OCI-LY1 (cell line): ENCODE measurements at regions not wholly inside any gene's neighbourhood (a gene's known extent, or its start where the extent isn't known, plus 50 kb on each side); places are given as distances from the start of the nearest gene placed in this dataset.

Experiments
- H2AFZ ChIP-seq: fragments of 200-600 bp; sonication (generic), shearing (Covaris generic); 2 replicates; pipeline ENCODE4 v1.6.0; 2014; ENCODE audit warnings: antibody characterized with exemption, mild to moderate bottlenecking, low read length
- H3F3A ChIP-seq: fragments of 200-600 bp; sonication (generic), shearing (Covaris generic); 2 replicates; pipeline ENCODE4 v1.6.0; 2014; ENCODE audit warnings: mild to moderate bottlenecking, antibody characterized with exemption, low read length, moderate library complexity; ENCODE audit not compliant: insufficient read depth
- H3K27ac ChIP-seq: fragments of 200-600 bp; sonication (generic); 2 replicates; pipeline ENCODE4 v1.5.1; 2014; ENCODE audit warnings: low read length, mixed run types, mild to moderate bottlenecking, low read depth; ENCODE audit not compliant: poor library complexity, severe bottlenecking
- H3K27me3 ChIP-seq: fragments of 200-600 bp; sonication (generic); 2 replicates; pipeline ENCODE4 v1.6.0; 2014; ENCODE audit warnings: antibody characterized with exemption, mild to moderate bottlenecking, low read length, moderate library complexity; ENCODE audit not compliant: insufficient read depth
- H3K36me3 ChIP-seq: fragments of 200-600 bp; sonication (generic); 2 replicates; pipeline ENCODE4 v1.6.1; 2014; ENCODE audit warnings: mild to moderate bottlenecking, antibody characterized with exemption, low read length, moderate library complexity, mixed read lengths; ENCODE audit not compliant: insufficient read depth
- H3K4me1 ChIP-seq: fragments of 200-600 bp; sonication (generic); 2 replicates; pipeline ENCODE4 v1.5.1; 2014; ENCODE audit warnings: mild to moderate bottlenecking, low read length, moderate library complexity; ENCODE audit not compliant: insufficient read depth, severe bottlenecking
- H3K4me2 ChIP-seq: fragments of 200-600 bp; sonication (generic), shearing (Covaris generic); 2 replicates; pipeline ENCODE4 v1.6.1; 2014; ENCODE audit warnings: low read length
- H3K4me3 ChIP-seq: fragments of 200-600 bp; sonication (generic); 2 replicates; pipeline ENCODE4 v1.5.1; 2014; ENCODE audit warnings: low read length, low read depth, mild to moderate bottlenecking, mixed read lengths; ENCODE audit not compliant: poor library complexity, severe bottlenecking
- H3K79me2 ChIP-seq: fragments of 200-600 bp; shearing (Covaris generic); 2 replicates; pipeline ENCODE4 v1.6.1; 2016; ENCODE audit warnings: mixed run types, low read length, mixed read lengths; ENCODE audit not compliant: insufficient read depth
- H3K9ac ChIP-seq: fragments of 200-600 bp; sonication (generic), shearing (Covaris generic); 2 replicates; pipeline ENCODE4 v1.6.1; 2014; ENCODE audit warnings: mild to moderate bottlenecking, low read length, mixed read lengths
- H3K9me2 ChIP-seq: fragments of 200-600 bp; sonication (generic), shearing (Covaris generic); 2 replicates; pipeline ENCODE4 v1.6.1; 2014; ENCODE audit warnings: low read depth, mild to moderate bottlenecking, low read length, mixed read lengths
- H3K9me3 ChIP-seq: fragments of 200-600 bp; shearing (Covaris generic); 2 replicates; pipeline ENCODE4 v1.6.1; 2014; ENCODE audit warnings: low read length, mixed read lengths
- H4K20me1 ChIP-seq: fragments of 200-600 bp; sonication (generic), shearing (Covaris generic); 2 replicates; pipeline ENCODE4 v1.6.0; 2016; ENCODE audit warnings: mild to moderate bottlenecking, low read length; ENCODE audit not compliant: insufficient read depth
- EZH2 ChIP-seq: fragments of 200-600 bp; sonication (generic), shearing (Covaris generic); IDR thresholded peaks from 2 replicates; pipeline ENCODE4 v1.8.0; 2017; ENCODE audit warnings: borderline replicate concordance, mixed run types, mild to moderate bottlenecking, antibody characterized with exemption, low read length, moderate library complexity, mixed read lengths
- TF ChIP-seq, protein P1 (sequence below): fragments of 200-600 bp; sonication (generic), shearing (Covaris generic); IDR thresholded peaks from 2 replicates; pipeline ENCODE4 v1.5.1; 2017; ENCODE audit warnings: mild to moderate bottlenecking, antibody characterized with exemption, low read length, moderate library complexity, mixed read lengths

DNA sequence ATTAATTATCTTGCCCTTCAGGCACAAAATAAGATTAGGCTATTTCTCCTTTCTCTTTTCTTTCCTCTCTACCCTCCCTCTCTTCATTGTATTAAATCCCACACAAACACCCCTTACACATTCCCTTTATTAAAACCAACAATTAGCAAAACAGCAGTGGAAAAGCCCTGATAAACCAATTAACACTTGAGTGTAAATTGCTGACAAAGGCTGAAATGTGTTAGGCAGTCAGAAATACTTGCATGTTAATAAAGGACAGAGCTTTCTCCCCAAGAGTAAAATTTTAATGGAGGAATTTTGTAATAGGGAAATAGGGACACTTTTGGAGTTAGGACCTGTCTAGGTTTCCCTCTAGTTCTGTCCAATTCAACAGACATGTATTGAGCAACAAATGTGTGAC, 370.9 kb downstream of the MRPS30 start:
- H3K36me3 ChIP-seq, result no peaks in the 10 kb centered on the region
- H3K79me2 ChIP-seq, result no peaks in the 10 kb centered on the region
- TF ChIP-seq, protein P1, sequence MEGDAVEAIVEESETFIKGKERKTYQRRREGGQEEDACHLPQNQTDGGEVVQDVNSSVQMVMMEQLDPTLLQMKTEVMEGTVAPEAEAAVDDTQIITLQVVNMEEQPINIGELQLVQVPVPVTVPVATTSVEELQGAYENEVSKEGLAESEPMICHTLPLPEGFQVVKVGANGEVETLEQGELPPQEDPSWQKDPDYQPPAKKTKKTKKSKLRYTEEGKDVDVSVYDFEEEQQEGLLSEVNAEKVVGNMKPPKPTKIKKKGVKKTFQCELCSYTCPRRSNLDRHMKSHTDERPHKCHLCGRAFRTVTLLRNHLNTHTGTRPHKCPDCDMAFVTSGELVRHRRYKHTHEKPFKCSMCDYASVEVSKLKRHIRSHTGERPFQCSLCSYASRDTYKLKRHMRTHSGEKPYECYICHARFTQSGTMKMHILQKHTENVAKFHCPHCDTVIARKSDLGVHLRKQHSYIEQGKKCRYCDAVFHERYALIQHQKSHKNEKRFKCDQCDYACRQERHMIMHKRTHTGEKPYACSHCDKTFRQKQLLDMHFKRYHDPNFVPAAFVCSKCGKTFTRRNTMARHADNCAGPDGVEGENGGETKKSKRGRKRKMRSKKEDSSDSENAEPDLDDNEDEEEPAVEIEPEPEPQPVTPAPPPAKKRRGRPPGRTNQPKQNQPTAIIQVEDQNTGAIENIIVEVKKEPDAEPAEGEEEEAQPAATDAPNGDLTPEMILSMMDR, result no peak
- no peak for TF ChIP-seq EZH2
- no peaks in the 10 kb centered on the region for H3K9me2 ChIP-seq
- H3K4me2 ChIP-seq, result no peak overlapping the region
- no peak overlapping the region for H3K9ac ChIP-seq
- no peak overlapping the region for H2AFZ ChIP-seq
- H3K9me3 ChIP-seq, result no peaks in the 10 kb centered on the region
- no peaks in the 10 kb centered on the region for H3F3A ChIP-seq
- H3K27ac ChIP-seq, result no peak overlapping the region
- H4K20me1 ChIP-seq, result no peaks in the 10 kb centered on the region
- no peaks in the 10 kb centered on the region for H3K4me1 ChIP-seq
- H3K4me3 ChIP-seq, result no peak overlapping the region
- no peaks in the 10 kb centered on the region for H3K27me3 ChIP-seq

DNA sequence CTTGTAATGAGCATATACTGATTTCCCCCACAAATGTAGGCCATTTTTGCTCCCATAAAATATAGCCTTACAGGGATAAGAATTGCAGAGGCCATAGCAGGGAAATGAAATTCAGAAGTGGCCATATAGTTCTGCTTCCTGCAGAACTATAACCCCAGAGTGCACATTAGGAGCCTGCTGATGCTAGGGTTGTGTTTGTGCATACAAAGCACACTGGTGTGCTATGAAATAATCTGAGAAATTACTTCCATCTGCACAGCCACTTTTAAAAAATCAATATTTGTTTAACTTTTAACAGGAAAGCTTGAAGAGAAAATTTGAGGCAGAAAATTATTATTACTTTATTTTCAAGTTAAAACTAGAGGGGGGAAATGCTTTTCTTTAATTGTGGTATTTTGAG, 380.3 kb downstream of the MRPS30 start:
- no peaks in the 10 kb centered on the region for H4K20me1 ChIP-seq
- no peaks in the 10 kb centered on the region for H3K36me3 ChIP-seq
- H3K4me3 ChIP-seq, result no peak overlapping the region
- no peak overlapping the region for H3K9ac ChIP-seq
- H3K27me3 ChIP-seq, result no peaks in the 10 kb centered on the region
- H3F3A ChIP-seq, result no peaks in the 10 kb centered on the region
- no peaks in the 10 kb centered on the region for H3K79me2 ChIP-seq
- no peak overlapping the region for H2AFZ ChIP-seq
- no peaks in the 10 kb centered on the region for H3K9me3 ChIP-seq
- H3K9me2 ChIP-seq, result no peaks in the 10 kb centered on the region
- no peak overlapping the region for H3K27ac ChIP-seq
- H3K4me1 ChIP-seq, result no peaks in the 10 kb centered on the region
- H3K4me2 ChIP-seq, result no peak overlapping the region
- TF ChIP-seq, protein P1, result no peak
- TF ChIP-seq EZH2, result no peak

DNA sequence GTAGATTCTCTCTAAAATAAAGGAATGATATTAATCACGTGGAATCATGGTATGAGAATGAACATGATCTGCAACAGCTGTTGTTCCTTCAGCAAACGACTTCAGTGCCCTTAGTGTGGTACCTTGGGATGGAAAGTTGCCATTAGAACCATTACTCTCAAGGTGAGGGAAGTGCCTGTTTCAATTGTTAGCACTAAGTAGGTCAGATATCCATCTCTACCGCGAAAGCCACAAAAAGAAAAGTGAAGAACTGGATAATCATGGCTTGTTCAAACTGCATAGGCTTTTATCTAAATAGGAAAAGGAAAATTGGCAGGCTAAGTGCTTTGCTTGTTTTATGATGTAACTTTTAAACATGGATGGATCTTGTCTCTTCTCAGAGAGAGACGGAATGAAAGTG, 380.7 kb downstream of the MRPS30 start:
- Histone ChIP-seq H4K20me1 (no peaks in the 10 kb centered on the region), H3K4me3 (no peak overlapping the region), H3K4me1 (no peaks in the 10 kb centered on the region), H3K4me2 (no peak overlapping the region), H3K9me2 (no peaks in the 10 kb centered on the region), H3K9me3 (no peaks in the 10 kb centered on the region), H2AFZ (no peak overlapping the region), H3F3A (no peaks in the 10 kb centered on the region), H3K36me3 (no peaks in the 10 kb centered on the region), H3K27ac (no peak overlapping the region), H3K9ac (no peak overlapping the region), H3K79me2 (no peaks in the 10 kb centered on the region), H3K27me3 (no peaks in the 10 kb centered on the region)
- TF ChIP-seq, protein P1, result no peak
- TF ChIP-seq EZH2, result no peak
